Cardiac fibroblast (primary cell): ENCODE measurements at regions not wholly inside any gene's neighbourhood (a gene's known extent, or its start where the extent isn't known, plus 50 kb on each side); places are given as distances from the start of the nearest gene placed in this dataset.
A peak's percentile ranks its signal among the peaks of the same experiment; 100 is the strongest.

Experiments used
- DNase-seq, 2 donors: peaks; one replicate each; pipeline versions ENCODE4 v3.0.0 to v3.0.0-alpha.2; 2010; ENCODE audit warnings: low read depth in 2 of 2
- H3K4me3 ChIP-seq, 2 donors: replicated peaks in 1 of 2; 1 replicate in 1 of 2; 2 replicates in 1 of 2; pipeline ENCODE4 v1.5.1; 2011; ENCODE audit warnings: low read depth in 2 of 2, low read length in 2 of 2, mild to moderate bottlenecking in 2 of 2, moderate library complexity in 1 of 2
- CTCF ChIP-seq: IDR thresholded peaks from one replicate; pipeline ENCODE4 v1.5.1; 2011; ENCODE audit warnings: low read depth, mild to moderate bottlenecking, low read length, inconsistent platforms

- DNase-seq: no peak
- TF ChIP-seq CTCF: no peak
- no peak overlapping the region for H3K4me3 ChIP-seq
Measured at GRCh38 chr6:93083337-93084230, 335.8 kb downstream of the EPHA7 start.

GRCh38 chr6:93081901-93082300 lies 337.5 kb downstream of the EPHA7 start:
- no peak for DNase-seq
- H3K4me3 ChIP-seq: no peak overlapping the region
- no peak for TF ChIP-seq CTCF

- no peak for DNase-seq
- no peak for TF ChIP-seq CTCF
- H3K4me3 ChIP-seq: no peak overlapping the region
Measured at GRCh38 chr6:93079061-93079460, 340.3 kb downstream of the EPHA7 start.

- DNase-seq: no peak
- no peak for TF ChIP-seq CTCF
- H3K4me3 ChIP-seq: no peak overlapping the region
Measured at GRCh38 chr6:93073811-93074210, 345.5 kb downstream of the EPHA7 start.

GRCh38 chr6:93069856-93070255 lies 349.5 kb downstream of the EPHA7 start:
- no peak overlapping the region for H3K4me3 ChIP-seq
- DNase-seq: peak in 1 of 2 donors; percentile 12
- TF ChIP-seq CTCF: no peak

GRCh38 chr6:93059911-93060310 lies 359.4 kb downstream of the EPHA7 start:
- DNase-seq: no peak
- no peak overlapping the region for H3K4me3 ChIP-seq
- TF ChIP-seq CTCF: no peak

GRCh38 chr6:93057584-93057983 lies 361.8 kb downstream of the EPHA7 start:
- no peak for TF ChIP-seq CTCF
- no peak for DNase-seq

More at GRCh38 chr6:93057584-93057983, 361.8 kb downstream of the EPHA7 start:
- H3K4me3 ChIP-seq: no peak overlapping the region
